DMS 273 treated with DMSO at 0.1 percent for 48 hours (cell line): ENCODE measurements at regions not wholly inside any gene's neighbourhood (a gene's known extent, or its start where the extent isn't known, plus 50 kb on each side); places are given as distances from the start of the nearest gene placed in this dataset.
"Not testable (repeated sequence)": the region's sequence is repeated elsewhere in the genome, so short reads cannot be mapped to it uniquely, and the experiment has no call there.

Source experiments
- DNase-seq: peaks from one replicate; lab custom pipeline; 2025; lab: John Stamatoyannopoulos, UW

GRCh38 chr3:135393898-135394525 lies 571.5 kb upstream of the PPP2R3A start:
- no peak for DNase-seq

- no peak for DNase-seq
Measured at GRCh38 chr3:135412475-135412874, 553.1 kb upstream of the PPP2R3A start.

DNA sequence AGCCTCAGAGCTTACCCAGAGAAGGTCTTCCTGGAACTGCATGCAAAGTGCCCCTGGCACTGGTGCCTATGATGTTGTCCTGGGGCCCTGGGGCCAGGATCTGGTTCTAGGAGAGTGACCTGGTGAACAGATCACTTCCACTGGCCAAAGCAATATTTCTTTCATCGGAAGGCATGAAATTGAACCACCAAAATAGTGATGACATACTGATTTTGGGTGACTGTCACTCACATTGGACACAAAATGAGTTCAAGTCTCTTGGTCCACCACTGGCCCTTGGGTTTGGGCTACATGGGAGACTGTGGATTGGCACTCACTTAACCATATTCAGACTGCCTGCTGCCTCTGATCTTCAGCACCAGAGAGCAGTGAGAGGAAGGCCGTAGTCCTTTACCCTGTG lies 549.3 kb upstream of the PPP2R3A start:
- DNase-seq = no peak

GRCh38 chr3:135419155-135419554 lies 546.4 kb upstream of the PPP2R3A start:
- DNase-seq = no peak

DNA sequence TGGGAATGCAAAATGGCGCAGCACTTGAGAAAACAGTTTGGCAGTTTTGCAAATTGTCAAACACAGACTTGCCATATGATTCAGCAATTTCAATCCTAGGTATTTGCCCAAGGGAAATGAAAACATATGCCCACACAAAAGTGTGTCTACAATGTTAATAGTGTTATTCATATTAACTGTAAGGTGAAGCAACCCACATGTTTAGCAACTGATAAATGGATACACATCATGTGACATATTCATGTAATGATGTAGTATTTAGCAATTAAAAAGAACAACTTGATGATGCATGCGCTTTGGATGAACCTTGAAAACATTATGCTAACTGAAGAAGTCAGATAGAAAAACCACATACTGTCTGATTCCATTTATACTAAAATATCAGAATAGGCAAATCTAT lies 539.0 kb upstream of the PPP2R3A start:
- DNase-seq = no peak

GRCh38 chr3:135432402-135432801 lies 533.1 kb upstream of the PPP2R3A start:
- DNase-seq = no peak

DNA sequence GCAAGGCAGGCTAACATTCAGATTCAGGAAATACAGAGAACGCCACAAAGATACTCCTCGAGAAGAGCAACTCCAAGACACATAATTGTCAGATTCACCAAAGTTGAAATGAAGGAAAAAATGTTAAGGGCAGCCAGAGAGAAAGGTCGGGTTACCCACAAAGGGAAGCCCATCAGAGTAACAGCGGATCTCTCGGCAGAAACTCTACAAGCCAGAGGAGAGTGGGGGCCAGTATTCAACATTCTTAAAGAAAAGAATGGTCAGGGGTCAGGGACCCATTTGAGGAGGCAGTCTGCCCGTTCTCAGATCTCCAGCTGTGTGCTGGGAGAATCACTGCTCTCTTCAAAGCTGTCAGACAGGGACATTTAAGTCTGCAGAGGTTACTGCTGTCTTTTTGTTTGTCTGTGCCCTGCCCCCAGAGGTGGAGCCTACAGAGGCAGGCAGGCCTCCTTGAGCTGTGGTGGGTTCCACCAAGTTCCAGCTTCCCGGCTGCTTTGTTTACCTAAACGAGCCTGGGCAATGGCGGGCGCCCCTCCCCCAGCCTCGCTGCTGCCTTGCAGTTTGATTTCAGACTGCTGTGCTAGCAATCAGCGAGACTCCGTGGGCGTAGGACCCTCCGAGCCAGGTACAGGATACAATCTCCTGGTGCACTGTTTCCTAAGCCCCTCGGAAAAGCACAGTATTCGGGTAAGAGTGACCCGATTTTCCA lies 526.5 kb upstream of the PPP2R3A start:
- not testable (repeated sequence) for DNase-seq

GRCh38 chr3:135439632-135440031 lies 525.9 kb upstream of the PPP2R3A start:
- DNase-seq = not testable (repeated sequence)

GRCh38 chr3:135440233-135440632 lies 525.3 kb upstream of the PPP2R3A start:
- DNase-seq = no peak

- DNase-seq = no peak
Measured at GRCh38 chr3:135440746-135441145, 524.8 kb upstream of the PPP2R3A start.

DNA sequence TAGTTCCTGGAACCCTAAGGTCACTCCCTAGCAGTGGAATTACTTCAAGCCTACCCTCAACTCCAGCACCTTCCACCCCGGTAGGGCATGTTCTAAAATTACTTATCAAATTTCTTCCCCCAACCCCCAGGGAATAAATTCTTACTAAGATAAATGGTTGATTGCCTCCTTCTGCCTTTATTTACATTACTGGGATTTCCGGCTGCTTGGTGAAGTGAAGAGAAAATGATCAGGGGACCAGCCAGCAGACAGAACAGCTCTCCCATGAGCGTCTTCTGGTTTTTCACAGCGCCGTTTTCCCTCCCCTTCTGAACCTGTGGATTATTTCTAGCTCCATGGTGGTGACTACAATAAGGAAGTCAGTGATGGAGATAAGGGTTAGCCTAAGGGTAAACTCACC lies 521.5 kb upstream of the PPP2R3A start:
- no peak for DNase-seq

GRCh38 chr3:135447483-135447882 lies 518.0 kb upstream of the PPP2R3A start:
- no peak for DNase-seq

- DNase-seq = no peak
Measured at GRCh38 chr3:135448520-135448919, 517.0 kb upstream of the PPP2R3A start.

GRCh38 chr3:135449046-135449445 lies 516.5 kb upstream of the PPP2R3A start:
- DNase-seq = no peak

GRCh38 chr3:135451037-135451785 lies 514.3 kb upstream of the PPP2R3A start:
- DNase-seq = no peak

- DNase-seq = no peak
Measured at GRCh38 chr3:135452881-135453280, 512.6 kb upstream of the PPP2R3A start.

GRCh38 chr3:135453326-135453725 lies 512.2 kb upstream of the PPP2R3A start:
- DNase-seq = no peak

DNA sequence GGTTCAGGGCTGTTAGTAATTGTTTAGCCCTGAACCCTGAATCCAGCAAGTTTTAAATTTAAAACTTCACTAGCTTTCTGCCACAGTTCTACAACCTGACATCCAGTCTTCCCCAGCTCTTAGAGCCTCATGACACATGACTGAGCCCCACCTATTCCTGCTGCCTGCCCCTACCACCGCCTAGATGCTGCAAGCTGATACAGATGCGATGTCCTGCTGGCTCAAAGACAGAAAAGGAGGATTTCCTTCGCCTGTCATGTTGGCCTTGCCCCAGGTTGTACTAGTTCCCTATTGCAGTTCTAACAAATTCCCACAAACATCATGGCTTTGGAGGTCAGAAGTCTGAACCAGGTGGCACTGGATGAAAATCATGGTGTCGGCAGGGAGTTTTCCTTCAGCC lies 510.6 kb upstream of the PPP2R3A start:
- no peak for DNase-seq

DNA sequence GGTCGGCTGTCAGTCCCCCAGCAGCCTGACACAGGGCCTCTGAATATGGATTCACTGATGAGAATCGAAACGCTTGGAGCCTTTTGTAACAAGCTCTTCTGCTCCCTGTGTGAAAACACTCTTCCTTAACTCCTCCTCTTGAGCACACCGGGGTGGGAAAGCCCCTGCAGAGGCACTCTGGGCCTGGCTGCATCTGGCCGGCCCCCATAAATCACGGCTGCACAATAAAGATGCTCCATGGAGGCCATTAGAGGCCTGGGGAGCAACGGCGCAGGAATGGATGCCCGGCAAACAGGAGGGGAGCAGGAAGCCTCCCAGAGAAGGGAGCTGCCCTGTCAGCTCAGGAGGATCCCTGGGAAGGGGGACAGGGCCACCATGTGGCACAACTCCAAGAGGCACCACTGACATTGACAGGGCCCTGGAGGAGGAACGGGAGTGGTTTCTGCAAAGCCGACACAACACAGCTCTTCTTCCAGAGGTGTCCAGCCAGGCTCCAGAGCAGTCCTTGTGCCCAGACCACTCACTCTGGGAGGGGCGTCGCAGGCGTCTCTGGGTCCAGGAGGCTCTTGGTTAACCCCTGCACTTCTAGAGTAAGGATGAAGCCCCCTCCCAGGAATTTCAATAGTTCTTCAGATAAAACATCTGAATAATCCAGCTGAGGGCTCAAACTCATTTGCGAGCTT lies 509.3 kb upstream of the PPP2R3A start:
- no peak for DNase-seq

GRCh38 chr3:135458541-135459322 lies 506.8 kb upstream of the PPP2R3A start:
- no peak for DNase-seq

- no peak for DNase-seq
Measured at GRCh38 chr3:135460273-135460672, 505.3 kb upstream of the PPP2R3A start.

GRCh38 chr3:135471911-135472310 lies 493.6 kb upstream of the PPP2R3A start:
- DNase-seq = no peak
